Brain microvascular endothelial cell (primary cell): ENCODE measurements at regions not wholly inside any gene's neighbourhood (a gene's known extent, or its start where the extent isn't known, plus 50 kb on each side); places are given as distances from the start of the nearest gene placed in this dataset.

Experiments
- DNase-seq: peaks from one replicate; pipeline ENCODE4 v3.0.0-alpha.2; 2020
- H3K27ac ChIP-seq: fragments of 250-450 bp; sonication (Bioruptor Pico); 2 replicates; pipeline ENCODE4 v1.5.1; 2020; ENCODE audit warnings: mild to moderate bottlenecking, moderate library complexity
- H3K27me3 ChIP-seq: fragments of 250-450 bp; sonication (Bioruptor Pico); replicated peaks from 2 replicates; pipeline ENCODE4 v1.5.1; 2020; ENCODE audit warnings: mild to moderate bottlenecking
- H3K36me3 ChIP-seq: fragments of 250-450 bp; sonication (Bioruptor Pico); replicated peaks from 2 replicates; pipeline ENCODE4 v1.5.1; 2020; ENCODE audit warnings: mild to moderate bottlenecking
- H3K4me3 ChIP-seq: 2 replicates; pipeline ENCODE4 v1.5.1; 2011; ENCODE audit warnings: low read depth, mild to moderate bottlenecking, control low read depth, low read length, moderate library complexity
- in situ Hi-C: cut with HindIII; loops from 2 replicates; pipeline ENCODE4 v1.10.0; 2017; ENCODE audit warnings: low sequenced_read_pairs, low pct_ligation_motif_present
- TF ChIP-seq, protein P1 (sequence below): IDR thresholded peaks from 2 replicates; pipeline ENCODE4 v1.5.1; 2011; ENCODE audit warnings: low read depth, mild to moderate bottlenecking, moderate library complexity, low read length, control low read depth, inconsistent platforms; ENCODE audit errors: missing control alignments

DNA sequence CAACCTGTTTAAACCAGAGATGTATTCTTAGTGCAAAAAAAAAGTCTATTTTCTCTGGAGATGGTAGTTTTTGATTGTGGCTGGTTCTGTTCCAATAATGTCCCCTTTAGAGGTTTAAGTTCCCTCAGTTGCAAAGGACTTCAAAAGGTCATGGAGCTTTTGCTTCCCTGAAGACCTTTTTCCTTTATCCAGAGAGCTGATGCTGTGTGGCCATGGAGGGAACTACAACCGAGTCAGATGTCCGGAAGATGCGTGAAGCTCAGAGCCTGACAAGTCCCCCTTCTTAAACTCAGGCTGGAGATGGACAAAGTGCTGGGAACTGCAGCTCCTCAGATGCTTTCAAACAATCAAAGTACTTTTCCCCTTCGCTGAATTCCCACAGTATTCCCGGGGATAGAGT is 176.1 kb downstream of the TMEM18 start:
- H3K4me3 ChIP-seq = no peak overlapping the region
- H3K36me3 ChIP-seq = no peaks in the 10 kb centered on the region
- TF ChIP-seq, protein P1, sequence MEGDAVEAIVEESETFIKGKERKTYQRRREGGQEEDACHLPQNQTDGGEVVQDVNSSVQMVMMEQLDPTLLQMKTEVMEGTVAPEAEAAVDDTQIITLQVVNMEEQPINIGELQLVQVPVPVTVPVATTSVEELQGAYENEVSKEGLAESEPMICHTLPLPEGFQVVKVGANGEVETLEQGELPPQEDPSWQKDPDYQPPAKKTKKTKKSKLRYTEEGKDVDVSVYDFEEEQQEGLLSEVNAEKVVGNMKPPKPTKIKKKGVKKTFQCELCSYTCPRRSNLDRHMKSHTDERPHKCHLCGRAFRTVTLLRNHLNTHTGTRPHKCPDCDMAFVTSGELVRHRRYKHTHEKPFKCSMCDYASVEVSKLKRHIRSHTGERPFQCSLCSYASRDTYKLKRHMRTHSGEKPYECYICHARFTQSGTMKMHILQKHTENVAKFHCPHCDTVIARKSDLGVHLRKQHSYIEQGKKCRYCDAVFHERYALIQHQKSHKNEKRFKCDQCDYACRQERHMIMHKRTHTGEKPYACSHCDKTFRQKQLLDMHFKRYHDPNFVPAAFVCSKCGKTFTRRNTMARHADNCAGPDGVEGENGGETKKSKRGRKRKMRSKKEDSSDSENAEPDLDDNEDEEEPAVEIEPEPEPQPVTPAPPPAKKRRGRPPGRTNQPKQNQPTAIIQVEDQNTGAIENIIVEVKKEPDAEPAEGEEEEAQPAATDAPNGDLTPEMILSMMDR = no peak
- in situ Hi-C loops = no loop called here
- no peak overlapping the region for H3K27ac ChIP-seq
- DNase-seq = peak; percentile 2
- no peaks in the 10 kb centered on the region for H3K27me3 ChIP-seq

DNA sequence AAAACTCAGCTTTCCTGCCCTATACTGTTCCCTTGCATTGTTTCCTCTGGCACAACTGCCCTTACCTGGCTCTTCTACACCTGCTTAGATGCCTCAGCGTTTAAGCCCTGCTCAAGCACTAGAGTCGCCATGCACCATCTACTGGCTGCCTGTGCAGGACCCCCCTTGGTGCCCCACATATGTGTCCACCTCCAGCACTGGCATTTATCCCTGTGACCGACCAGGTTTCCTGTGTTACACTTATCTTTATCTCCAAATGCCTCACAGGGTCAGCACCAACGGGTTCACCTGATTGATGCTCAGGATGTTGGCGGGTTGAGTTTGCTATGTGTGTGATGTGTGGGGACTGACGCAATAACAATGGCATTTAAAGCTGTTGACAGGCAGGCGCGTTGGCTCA is 177.5 kb downstream of the TMEM18 start:
- H3K27me3 ChIP-seq = no peaks in the 10 kb centered on the region
- no peaks in the 10 kb centered on the region for H3K36me3 ChIP-seq
- no peak for DNase-seq
- in situ Hi-C loops = no loop called here
- TF ChIP-seq, protein P1 = no peak
- no peak overlapping the region for H3K27ac ChIP-seq
- no peak overlapping the region for H3K4me3 ChIP-seq

DNA sequence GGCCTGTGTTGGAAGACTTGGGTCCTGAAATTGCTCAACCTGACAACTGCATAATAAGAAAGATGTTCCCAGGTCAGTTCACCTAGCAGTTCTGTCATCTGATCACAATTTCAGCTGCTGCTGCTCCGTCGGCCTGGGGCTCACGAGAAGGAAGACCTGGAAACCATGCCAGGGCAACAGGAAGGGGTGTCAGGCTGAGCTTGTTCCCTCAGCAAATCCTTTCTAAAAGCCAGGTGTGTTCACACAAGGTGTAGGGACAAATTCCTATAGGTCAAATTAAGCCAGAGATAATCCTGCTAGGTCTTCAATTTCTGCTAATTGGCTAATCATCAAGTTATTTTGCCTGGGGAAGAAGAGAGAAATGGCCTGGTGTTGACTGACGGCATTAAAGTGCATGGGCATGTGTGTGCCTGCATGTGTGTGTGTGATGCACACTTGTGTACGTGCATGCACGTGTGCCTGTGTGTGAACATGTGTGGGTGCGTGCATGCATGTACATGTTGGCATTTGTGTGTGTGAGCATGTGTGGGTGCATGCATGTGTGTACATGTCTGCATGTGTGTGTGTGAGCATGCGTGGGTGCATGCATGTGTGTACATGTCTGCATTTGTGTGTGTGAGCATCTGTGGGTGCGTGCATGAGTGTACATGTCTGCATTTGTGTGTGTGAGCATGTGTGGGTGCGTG is 178.6 kb downstream of the TMEM18 start:
- in situ Hi-C loops = no loop called here
- no peak overlapping the region for H3K4me3 ChIP-seq
- DNase-seq = no peak
- H3K27me3 ChIP-seq = no peaks in the 10 kb centered on the region
- TF ChIP-seq, protein P1 = no peak
- H3K27ac ChIP-seq = no peak overlapping the region
- H3K36me3 ChIP-seq = no peaks in the 10 kb centered on the region

DNA sequence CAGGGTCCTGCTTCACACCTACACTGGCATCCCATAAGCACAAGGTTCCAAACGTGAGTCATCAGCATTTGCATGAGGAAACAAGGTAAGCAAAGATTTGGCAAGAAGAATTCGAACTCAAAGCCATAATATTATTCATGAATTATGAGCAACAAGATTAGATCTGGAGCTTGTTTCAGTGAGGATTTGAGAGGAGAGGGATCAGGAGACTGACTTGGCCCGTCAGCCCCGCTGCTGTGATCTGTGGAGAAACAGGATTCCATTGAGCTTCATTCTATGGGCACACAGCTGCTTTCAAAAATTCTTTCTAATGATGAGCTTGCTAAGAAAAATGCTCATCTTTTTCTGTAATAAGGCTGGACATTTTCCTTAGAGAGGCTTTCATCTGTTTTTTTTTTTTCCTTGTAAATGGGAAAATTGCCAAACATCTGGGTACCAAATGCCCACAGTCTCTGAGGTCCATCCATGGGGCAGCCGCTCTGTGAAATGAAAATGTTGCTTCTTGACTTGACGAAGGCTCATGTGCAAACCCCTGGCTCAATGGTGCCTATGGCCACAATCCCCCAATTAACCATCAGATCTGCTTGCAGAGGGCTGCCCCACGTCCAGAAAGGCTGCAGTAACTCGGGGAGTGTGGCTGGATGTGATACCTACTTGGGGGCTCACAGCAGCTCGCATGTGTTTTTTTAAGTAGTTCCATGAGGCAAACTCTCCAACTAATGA is 179.3 kb downstream of the TMEM18 start:
- no peaks in the 10 kb centered on the region for H3K36me3 ChIP-seq
- DNase-seq = no peak
- no peak overlapping the region for H3K27ac ChIP-seq
- no peaks in the 10 kb centered on the region for H3K27me3 ChIP-seq
- H3K4me3 ChIP-seq = no peak overlapping the region
- TF ChIP-seq, protein P1 = no peak
- in situ Hi-C loops = no loop called here

DNA sequence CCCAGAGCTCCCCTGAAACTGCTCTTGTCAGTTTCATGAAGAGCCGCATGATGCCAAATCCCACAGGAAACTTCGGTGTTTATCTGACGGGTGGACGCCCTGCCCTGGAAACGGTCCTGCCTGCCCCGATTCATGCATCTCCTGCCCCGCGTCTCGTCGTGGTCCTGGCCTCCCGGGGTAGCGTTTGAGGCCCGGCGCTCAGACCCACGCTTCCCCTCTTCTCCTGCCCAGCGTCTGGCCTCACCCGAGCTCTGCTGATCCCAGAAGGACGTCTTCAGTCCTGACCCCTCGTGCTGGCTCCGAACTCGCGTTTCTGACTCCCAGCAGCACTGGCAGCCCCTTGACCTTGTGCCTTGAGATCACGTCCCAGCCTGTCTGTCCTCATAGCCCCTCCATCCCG is 180.5 kb downstream of the TMEM18 start:
- Histone ChIP-seq H3K36me3 (no peaks in the 10 kb centered on the region), H3K27ac (no peak overlapping the region), H3K27me3 (no peaks in the 10 kb centered on the region), H3K4me3 (no peak overlapping the region)
- no peak for DNase-seq
- TF ChIP-seq, protein P1 = no peak
- in situ Hi-C loops = no loop called here
